ENCODE measurements at regions not wholly inside any gene's neighbourhood (a gene's known extent, or its start where the extent isn't known, plus 50 kb on each side); places are given as distances from the start of the nearest gene placed in this dataset.

- Histone ChIP-seq H3K4me1 (no peaks in the 10 kb centered on the region), H3K36me3 (no peaks in the 10 kb centered on the region), H3K9me3 (peaks cover 0 to 24% (median 0%) of the 10 kb centered on the region in 11 donors), H3K27me3 (no peaks in the 10 kb centered on the region), H3K4me3 (no peak overlapping the region), H3K27ac (no peak overlapping the region)
- no peak for ATAC-seq
- WGBS, 2 donors = 59 to 76% methylated on average over 4 of the region's 4 CpGs
- TF ChIP-seq CTCF (IDR thresholded peaks at IDR 0.05) = no peak
- no peak for DNase-seq
- intact Hi-C loops (cut with DNase I) = no loop called here
These were observed 647.1 kb upstream of the NCAM2 start for GRCh38 chr21:20351138-20351537.

- WGBS, 2 donors = 49 to 74% methylated on average over 2 of the region's 2 CpGs
- no peak for TF ChIP-seq CTCF (IDR thresholded peaks at IDR 0.05)
- ATAC-seq (no peak), DNase-seq (no peak)
- H3K9me3 ChIP-seq = peaks cover 0 to 13% (median 0%) of the 10 kb centered on the region in 11 donors
- no peaks in the 10 kb centered on the region for H3K27me3 ChIP-seq
- intact Hi-C loops (cut with DNase I) = no loop called here
- no peak overlapping the region for H3K4me3 ChIP-seq
- no peaks in the 10 kb centered on the region for H3K36me3 ChIP-seq
- no peaks in the 10 kb centered on the region for H3K4me1 ChIP-seq
- H3K27ac ChIP-seq = no peak overlapping the region
These were observed 644.9 kb upstream of the NCAM2 start for GRCh38 chr21:20353351-20353750.

GRCh38 chr21:20373031-20373430 is 625.2 kb upstream of the NCAM2 start:
- H3K4me3 ChIP-seq = no peak overlapping the region
- ATAC-seq (no peak), DNase-seq (no peak)
- intact Hi-C loops (cut with DNase I) = no loop called here
- H3K27ac ChIP-seq = no peak overlapping the region
- peaks cover 0 to 8% (median 0%) of the 10 kb centered on the region in 11 donors for H3K9me3 ChIP-seq
- no peaks in the 10 kb centered on the region for H3K4me1 ChIP-seq
- no peak for TF ChIP-seq CTCF (IDR thresholded peaks at IDR 0.05)
- H3K36me3 ChIP-seq = no peaks in the 10 kb centered on the region
- WGBS, 2 donors = 37 to 45% methylated on average over 4 of the region's 4 CpGs
- no peaks in the 10 kb centered on the region for H3K27me3 ChIP-seq

- Histone ChIP-seq H3K27me3 (no peaks in the 10 kb centered on the region), H3K4me3 (no peak overlapping the region), H3K9me3 (peaks cover 0 to 21% (median 0%) of the 10 kb centered on the region in 11 donors), H3K36me3 (no peaks in the 10 kb centered on the region), H3K27ac (no peak overlapping the region), H3K4me1 (no peaks in the 10 kb centered on the region)
- no peak for DNase-seq
- WGBS, 2 donors = 28 to 50% methylated on average over 1 of the region's 1 CpG
- intact Hi-C loops (cut with DNase I) = no loop called here
- TF ChIP-seq CTCF (IDR thresholded peaks at IDR 0.05) = no peak
- no peak for ATAC-seq
These were observed 621.0 kb upstream of the NCAM2 start for GRCh38 chr21:20377250-20377649.
